GM12878 (cell line): ENCODE measurements at regions not wholly inside any gene's neighbourhood (a gene's known extent, or its start where the extent isn't known, plus 50 kb on each side); places are given as distances from the start of the nearest gene placed in this dataset.
A peak's percentile ranks its signal among the peaks of the same experiment; 100 is the strongest.

Experiments
- ATAC-seq: fragments of 200-7000 bp; cut with Tn5 transposase; 3 replicates; pipeline ENCODE4 v1.9.1; 2020; ENCODE audit warnings: mild to moderate bottlenecking, moderate library complexity
- BruUV-seq: library from RNA; stranded (reverse); fragments of 400-500 nt; replicated peaks from 2 replicates; lab custom pipeline; 2021; lab: Mats Ljungman, UMichigan
- CTCF ChIA-PET: fragments of 300-600 bp; sonication (Branson Sonifier 250); formaldehyde crosslinking; extraction: SDS; loops from one replicate; lab custom pipeline; 2021; ENCODE audit warnings: inconsistent platforms; lab: Yijun Ruan, JAX
- POLR2A ChIA-PET: fragments of 350-600 bp; formaldehyde crosslinking; extraction: SDS; loops from one replicate; lab custom pipeline; 2021; ENCODE audit warnings: inconsistent platforms; lab: Charles Lee
- RAD21 ChIA-PET: fragments of 300-600 bp; sonication (Branson Sonifier 250); formaldehyde crosslinking; loops from one replicate; lab custom pipeline; 2023; ENCODE audit warnings: antibody characterized with exemption; ENCODE audit not compliant: unreplicated experiment; lab: Charles Lee
- SMC1A ChIA-PET: fragments of 300-600 bp; sonication (Branson Sonifier 250); formaldehyde crosslinking; loops from one replicate; lab custom pipeline; 2023; ENCODE audit not compliant: unreplicated experiment, uncharacterized antibody; lab: Charles Lee
- DNase-seq: peaks from one replicate; pipeline ENCODE4 v3.0.0-alpha.2; 2011; ENCODE audit warnings: low read depth, low spot score
- FAIRE-seq: peaks from 3 replicates; lab custom pipeline; 2011; peaks lifted over from hg19 to GRCh38; lab: Jason Lieb, UNC
- H2AFZ ChIP-seq: 2 replicates; pipeline ENCODE4 v1.6.0; 2011; ENCODE audit warnings: low read depth, low read length, control low read depth; ENCODE audit not compliant: control insufficient read depth
- H3K27ac ChIP-seq: 2 replicates; pipeline ENCODE4 v1.5.1; 2011; ENCODE audit warnings: control low read depth; ENCODE audit not compliant: control insufficient read depth, insufficient read depth
- H3K27me3 ChIP-seq, 2 experiments: replicated peaks in 1 of 2; 2 replicates each; pipeline versions ENCODE4 v1.6.0 to v1.6.1; 2011; ENCODE audit warnings: low read length in 1 of 2; ENCODE audit not compliant: control insufficient read depth in 2 of 2, insufficient read depth in 2 of 2
- H3K36me3 ChIP-seq, 2 experiments: 2 replicates each; pipeline ENCODE4 v1.5.1; 2011; ENCODE audit warnings: low read length in 1 of 2; ENCODE audit not compliant: control insufficient read depth in 2 of 2, insufficient read depth in 2 of 2
- H3K4me1 ChIP-seq: 2 replicates; pipeline ENCODE4 v1.6.1; 2011; ENCODE audit warnings: mild to moderate bottlenecking, low read length, moderate library complexity, mixed read lengths; ENCODE audit not compliant: control insufficient read depth, insufficient read depth
- H3K4me2 ChIP-seq: 2 replicates; pipeline ENCODE4 v1.6.0; 2011; ENCODE audit warnings: control low read depth; ENCODE audit not compliant: control insufficient read depth, insufficient read depth
- H3K4me3 ChIP-seq: fragments of 200-600 bp; sonication (generic); 2 replicates; pipeline ENCODE4 v1.5.1; 2016
- H3K79me2 ChIP-seq: 2 replicates; pipeline ENCODE4 v1.6.0; 2011; ENCODE audit warnings: low read length; ENCODE audit not compliant: control insufficient read depth, insufficient read depth
- H3K9ac ChIP-seq: 2 replicates; pipeline ENCODE4 v1.8.0; 2011; ENCODE audit warnings: low read length, control low read depth, mixed read lengths; ENCODE audit not compliant: control insufficient read depth, insufficient read depth
- H3K9me3 ChIP-seq: replicated peaks from 3 replicates; pipeline ENCODE4 v1.5.1; 2011; ENCODE audit warnings: mild to moderate bottlenecking, low read length; ENCODE audit not compliant: control insufficient read depth, insufficient read depth
- H4K20me1 ChIP-seq: 2 replicates; pipeline ENCODE4 v1.6.0; 2011; ENCODE audit not compliant: control insufficient read depth, insufficient read depth
- CHD2 ChIP-seq: IDR thresholded peaks from 2 replicates; pipeline ENCODE4 v1.6.1; 2011; ENCODE audit warnings: low read depth, low read length, improper control_type of control experiment, borderline replicate concordance
- CHD4 ChIP-seq: fragments of 200-600 bp; sonication (generic); IDR thresholded peaks from 2 replicates; pipeline ENCODE4 v1.6.1; 2016; ENCODE audit warnings: mild to moderate bottlenecking
- E4F1 ChIP-seq: fragments of 450-650 bp; IDR thresholded peaks from 2 replicates; pipeline ENCODE4 v1.6.1; 2018; ENCODE audit warnings: borderline replicate concordance, mild to moderate bottlenecking; ENCODE audit not compliant: partially characterized antibody
- JUNB ChIP-seq: IDR thresholded peaks from 2 replicates; pipeline ENCODE4 v1.6.1; 2016; ENCODE audit warnings: antibody characterized with exemption, mild to moderate bottlenecking
- KLF5 ChIP-seq: fragments of 450-650 bp; IDR thresholded peaks from 2 replicates; pipeline ENCODE4 v1.6.1; 2014; ENCODE audit warnings: mild to moderate bottlenecking; ENCODE audit not compliant: partially characterized antibody
- MLLT1 ChIP-seq: fragments of 450-650 bp; IDR thresholded peaks from 2 replicates; pipeline ENCODE4 v1.6.1; 2016; ENCODE audit warnings: mild to moderate bottlenecking
- POLR2AphosphoS2 ChIP-seq: IDR thresholded peaks from 2 replicates; pipeline ENCODE4 v1.6.1; 2011; ENCODE audit warnings: low read depth, mild to moderate bottlenecking, low read length, improper control_type of control experiment, moderate library complexity
- SMAD5 ChIP-seq: IDR thresholded peaks from 2 replicates; pipeline ENCODE4 v1.6.1; 2016; ENCODE audit warnings: antibody characterized with exemption, low read depth
- WGBS: methylation state at CpG from one replicate; pipeline ENCODE4 v1.1.6; 2016; ENCODE audit warnings: low lambda C conversion rate; ENCODE audit not compliant: insufficient replicate concordance, insufficient coverage; ENCODE audit errors: missing lambda C conversion rate; 5-methylcytosine and 5-hydroxymethylcytosine counted together
- in situ Hi-C: fragments of 300-500 bp; cut with MboI; formaldehyde crosslinking; loops from 9 replicates; pipeline ENCODE4 v1.14.3; 2018; ENCODE audit warnings: mixed read lengths
- intact Hi-C: fragments of 100-400 bp; cut with micrococcal nuclease; formaldehyde crosslinking; loops from one replicate; pipeline ENCODE4 v1.14.2; 2022; ENCODE audit not compliant: unreplicated experiment

GRCh38 chr3:83035704-83036010 lies 1274.2 kb upstream of the GBE1 start:
- ChIA-PET CTCF (no interaction called here), SMC1A (interaction anchor here (1.0 kb wide), 1 partner anchor 93 kb away, joined by 4 read pairs; no protein-coding TSS in a partner anchor)
- no peak overlapping the region for H3K4me2 ChIP-seq
- BruUV-seq: no TSS peak
- no peaks in the 10 kb centered on the region for H3K36me3 ChIP-seq
- ATAC-seq (peak; percentile 70), FAIRE-seq (no peak), DNase-seq (no peak)
- 4% methylated on average over 2 of the region's 2 CpGs for WGBS
- no peaks in the 10 kb centered on the region for H3K9me3 ChIP-seq
- no peaks in the 10 kb centered on the region for H3K79me2 ChIP-seq
- no peak overlapping the region for H3K4me3 ChIP-seq
- intact Hi-C loops: no loop called here
- no peaks in the 10 kb centered on the region for H4K20me1 ChIP-seq
- in situ Hi-C loops: no loop called here
- H2AFZ ChIP-seq: no peak overlapping the region
- no peak for TF ChIP-seq MLLT1
- no peak for TF ChIP-seq SMAD5
- no peak for TF ChIP-seq CHD4
- TF ChIP-seq CHD2: no peak
- no peak for TF ChIP-seq JUNB
- TF ChIP-seq POLR2AphosphoS2: no peak
- TF ChIP-seq E4F1: no peak
- TF ChIP-seq KLF5: no peak
- TF ChIP-seq, all 136 proteins: peak for 0
- Histone ChIP-seq H3K27ac (no peak overlapping the region), H3K27me3 (no peaks in the 10 kb centered on the region), H3K9ac (no peak overlapping the region), H3K4me1 (no peaks in the 10 kb centered on the region)
- ChIA-PET POLR2A (no interaction called here), RAD21 (no interaction called here)
